Ectodermal cell (in vitro differentiated cells): ENCODE measurements at regions not wholly inside any gene's neighbourhood (a gene's known extent, or its start where the extent isn't known, plus 50 kb on each side); places are given as distances from the start of the nearest gene placed in this dataset.

Experiments
- H3K27ac ChIP-seq: 2 replicates; pipeline ENCODE4 v1.7.0; 2013; ENCODE audit warnings: mild to moderate bottlenecking, low read depth, low read length; ENCODE audit not compliant: insufficient read depth, poor library complexity, severe bottlenecking
- H3K27me3 ChIP-seq: 2 replicates; pipeline ENCODE4 v1.7.0; 2013; ENCODE audit warnings: mild to moderate bottlenecking, low read length; ENCODE audit not compliant: insufficient read depth, control insufficient read depth, poor library complexity, severe bottlenecking
- H3K36me3 ChIP-seq: one replicate; pipeline ENCODE4 v1.7.0; 2013; ENCODE audit warnings: low read length; ENCODE audit not compliant: control insufficient read depth, insufficient read depth
- H3K4me1 ChIP-seq: one replicate; pipeline ENCODE4 v1.7.0; 2013; ENCODE audit warnings: low read length; ENCODE audit not compliant: control insufficient read depth, insufficient read depth
- H3K4me3 ChIP-seq: 2 replicates; pipeline ENCODE4 v1.7.0; 2013; ENCODE audit warnings: low read depth, low read length, control low read depth; ENCODE audit not compliant: insufficient read depth
- H3K9me3 ChIP-seq: 2 replicates; pipeline ENCODE4 v1.7.0; 2013; ENCODE audit warnings: mild to moderate bottlenecking, low read length, moderate library complexity; ENCODE audit not compliant: control insufficient read depth
- WGBS, 2 experiments: methylation state at CpG; one replicate each; pipeline ENCODE4 v1.1.7; 2013; ENCODE audit warnings: missing lambda C conversion rate in 2 of 2; 5-methylcytosine and 5-hydroxymethylcytosine counted together

DNA sequence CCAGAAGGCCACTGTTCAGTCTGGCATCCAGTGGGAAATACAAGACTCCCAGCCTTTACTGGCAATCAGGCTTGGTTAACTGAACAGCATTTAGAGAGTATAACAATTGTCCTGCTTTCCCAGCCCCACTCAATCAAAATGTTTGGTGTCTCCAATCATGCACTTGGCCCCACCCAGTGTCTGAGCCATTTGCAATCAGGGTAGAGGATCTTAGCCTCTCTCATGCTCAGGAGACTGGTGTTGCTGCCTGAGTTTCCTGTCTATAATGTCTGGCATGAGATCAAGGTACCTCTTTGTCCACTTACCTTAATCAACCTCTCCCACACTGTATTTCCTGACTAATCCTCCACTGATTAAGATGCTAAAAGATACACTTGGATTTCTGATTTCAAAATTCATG lies 290.2 kb upstream of the GHITM start:
- H3K36me3 ChIP-seq = no peaks in the 10 kb centered on the region
- no peaks in the 10 kb centered on the region for H3K9me3 ChIP-seq
- no peak overlapping the region for H3K27ac ChIP-seq
- H3K4me1 ChIP-seq = no peaks in the 10 kb centered on the region
- H3K27me3 ChIP-seq = no peaks in the 10 kb centered on the region
- no peak overlapping the region for H3K4me3 ChIP-seq

DNA sequence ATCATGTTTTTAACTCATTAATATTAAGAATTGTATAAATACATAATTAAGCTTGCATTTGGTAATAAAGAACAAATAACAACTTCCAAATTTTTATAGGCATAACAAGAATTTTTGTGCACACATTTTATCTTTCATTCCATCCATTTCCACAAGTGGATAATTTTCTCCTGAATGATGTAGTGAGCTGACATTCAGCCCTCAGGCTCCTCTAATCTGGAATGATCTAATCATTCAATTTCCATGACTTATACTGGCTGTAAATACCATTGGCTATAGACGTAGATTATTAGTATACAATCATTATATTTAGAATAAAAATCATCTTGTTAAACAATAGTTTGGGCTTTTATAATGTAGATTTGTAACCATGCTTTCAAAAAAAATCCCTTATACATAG lies 287.2 kb upstream of the GHITM start:
- Histone ChIP-seq H3K27ac (no peak overlapping the region), H3K4me1 (no peaks in the 10 kb centered on the region), H3K27me3 (no peaks in the 10 kb centered on the region), H3K4me3 (no peak overlapping the region), H3K9me3 (no peaks in the 10 kb centered on the region), H3K36me3 (no peaks in the 10 kb centered on the region)
- no CpG with 5 or more reads among the region's 1 CpG for WGBS, 2 experiments

- H3K36me3 ChIP-seq = no peaks in the 10 kb centered on the region
- no peak overlapping the region for H3K27ac ChIP-seq
- no peaks in the 10 kb centered on the region for H3K27me3 ChIP-seq
- no peaks in the 10 kb centered on the region for H3K4me1 ChIP-seq
- no peaks in the 10 kb centered on the region for H3K9me3 ChIP-seq
- H3K4me3 ChIP-seq = no peak overlapping the region
Measured at GRCh38 chr10:83862723-83863122, 276.6 kb upstream of the GHITM start.

- H3K9me3 ChIP-seq = no peaks in the 10 kb centered on the region
- no peaks in the 10 kb centered on the region for H3K36me3 ChIP-seq
- no peak overlapping the region for H3K4me3 ChIP-seq
- WGBS, 2 experiments = 94% methylated on average over 7 of the region's 7 CpGs
- no peak overlapping the region for H3K27ac ChIP-seq
- no peaks in the 10 kb centered on the region for H3K4me1 ChIP-seq
- no peaks in the 10 kb centered on the region for H3K27me3 ChIP-seq
Measured at GRCh38 chr10:83863283-83863966, 275.9 kb upstream of the GHITM start.

DNA sequence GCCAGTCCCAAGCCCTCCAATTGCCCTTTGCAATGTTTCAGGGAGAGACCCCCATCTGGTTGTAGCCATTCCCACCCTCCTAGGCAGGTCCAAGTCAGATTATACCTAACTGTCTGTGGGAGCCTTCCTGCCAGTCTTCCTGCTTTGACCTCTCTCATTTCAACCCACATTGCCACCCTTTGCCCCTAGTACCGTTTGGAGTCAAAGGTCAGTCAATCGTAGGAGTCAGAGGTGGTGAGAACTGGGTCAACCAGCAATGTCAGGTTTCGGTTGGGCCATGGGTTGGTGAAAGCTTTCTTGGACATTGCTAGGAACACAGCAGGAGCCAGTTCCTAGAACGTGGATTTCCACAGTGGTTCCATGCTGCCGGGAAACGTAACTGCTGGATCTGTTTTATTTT lies 269.4 kb upstream of the GHITM start:
- Histone ChIP-seq H3K4me1 (no peaks in the 10 kb centered on the region), H3K27me3 (no peaks in the 10 kb centered on the region), H3K4me3 (no peak overlapping the region), H3K9me3 (no peaks in the 10 kb centered on the region), H3K27ac (no peak overlapping the region), H3K36me3 (no peaks in the 10 kb centered on the region)
- 92 to 95% methylated on average over 6 of the region's 6 CpGs for WGBS, 2 experiments

DNA sequence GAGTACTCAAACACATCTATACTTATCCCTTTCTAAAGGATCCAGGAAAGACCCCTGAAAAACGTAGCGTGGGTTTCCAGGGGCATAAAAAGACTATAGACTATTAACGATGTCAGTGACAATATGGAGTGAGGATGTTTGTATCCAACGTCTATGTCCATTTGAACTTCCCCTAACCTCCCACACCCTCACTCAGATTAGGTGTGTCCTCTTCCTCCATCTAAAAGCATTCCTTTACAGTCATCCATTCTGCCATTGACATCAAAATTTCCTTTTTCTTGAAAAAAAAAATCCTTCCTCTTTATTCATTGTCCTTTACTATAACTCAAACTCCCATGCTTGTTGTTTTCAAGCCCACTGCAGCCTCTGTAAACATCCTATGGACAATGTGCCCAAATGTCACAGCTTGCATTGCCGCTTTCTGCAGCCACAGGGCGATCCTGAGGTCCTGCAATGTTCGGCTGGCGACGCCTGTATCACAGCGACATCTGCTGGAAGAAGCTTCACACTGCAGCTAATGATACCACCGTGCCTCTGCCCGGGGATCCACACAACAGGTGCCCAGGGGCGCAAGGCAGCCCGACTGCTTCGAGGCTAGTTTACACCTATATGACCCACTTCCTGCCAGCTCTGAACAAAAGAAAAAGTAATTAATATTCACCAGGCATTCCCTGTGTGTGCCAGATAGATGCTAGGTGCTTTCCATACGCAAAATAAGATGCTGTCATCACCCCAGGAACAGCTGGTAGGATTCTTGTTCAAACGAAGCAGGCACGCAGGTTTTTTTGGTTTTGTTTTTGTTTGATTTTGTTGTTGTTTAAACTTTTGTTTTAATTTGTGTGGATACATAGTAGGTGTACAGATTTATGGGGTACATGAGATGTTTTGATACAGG lies 267.9 kb upstream of the GHITM start:
- Histone ChIP-seq H3K27ac (no peak overlapping the region), H3K4me1 (peaks cover 3% of the 10 kb centered on the region), H3K9me3 (no peaks in the 10 kb centered on the region), H3K27me3 (no peaks in the 10 kb centered on the region), H3K4me3 (no peak overlapping the region), H3K36me3 (no peaks in the 10 kb centered on the region)
- WGBS, 2 experiments = 30 to 33% methylated on average over 15 to 16 of the region's 18 CpGs

GRCh38 chr10:83880252-83880791 lies 259.0 kb upstream of the GHITM start:
- H3K27me3 ChIP-seq = no peaks in the 10 kb centered on the region
- H3K9me3 ChIP-seq = no peaks in the 10 kb centered on the region
- peaks cover 6% of the 10 kb centered on the region for H3K4me1 ChIP-seq
- no peak overlapping the region for H3K4me3 ChIP-seq
- no peak overlapping the region for H3K27ac ChIP-seq
- H3K36me3 ChIP-seq = no peaks in the 10 kb centered on the region
- WGBS, 2 experiments = 90 to 93% methylated on average over 8 of the region's 8 CpGs

DNA sequence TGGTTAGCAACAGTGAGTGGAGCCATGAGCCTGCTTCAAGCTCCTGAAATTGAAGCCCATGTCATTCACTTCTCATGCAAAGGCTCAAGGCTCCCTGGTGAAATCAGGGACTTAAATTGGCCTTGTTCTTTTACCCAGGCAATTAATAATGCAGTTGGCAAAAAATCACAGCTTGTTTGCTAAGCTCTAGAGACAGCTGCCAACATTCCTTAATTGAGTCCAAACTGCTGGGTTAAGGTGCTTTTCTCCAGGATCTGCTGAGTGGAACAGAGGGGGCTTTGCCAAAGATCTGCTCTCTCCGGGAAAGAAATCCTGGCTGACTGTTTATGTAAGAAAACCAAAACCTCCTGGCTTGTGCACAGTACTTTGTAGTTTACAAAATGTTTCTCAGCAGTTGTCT lies 257.6 kb upstream of the GHITM start:
- Histone ChIP-seq H3K9me3 (no peaks in the 10 kb centered on the region), H3K4me3 (no peak overlapping the region), H3K36me3 (no peaks in the 10 kb centered on the region), H3K27me3 (no peaks in the 10 kb centered on the region), H3K27ac (no peak overlapping the region), H3K4me1 (peaks cover 3% of the 10 kb centered on the region)
- WGBS, 2 experiments = 76 to 78% methylated on average over 1 of the region's 1 CpG

- Histone ChIP-seq H3K27ac (no peak overlapping the region), H3K9me3 (no peaks in the 10 kb centered on the region), H3K4me1 (no peaks in the 10 kb centered on the region), H3K4me3 (no peak overlapping the region), H3K36me3 (no peaks in the 10 kb centered on the region), H3K27me3 (no peaks in the 10 kb centered on the region)
- WGBS, 2 experiments = 79 to 88% methylated on average over 5 of the region's 5 CpGs
Measured at GRCh38 chr10:83886871-83887270, 252.4 kb upstream of the GHITM start.

DNA sequence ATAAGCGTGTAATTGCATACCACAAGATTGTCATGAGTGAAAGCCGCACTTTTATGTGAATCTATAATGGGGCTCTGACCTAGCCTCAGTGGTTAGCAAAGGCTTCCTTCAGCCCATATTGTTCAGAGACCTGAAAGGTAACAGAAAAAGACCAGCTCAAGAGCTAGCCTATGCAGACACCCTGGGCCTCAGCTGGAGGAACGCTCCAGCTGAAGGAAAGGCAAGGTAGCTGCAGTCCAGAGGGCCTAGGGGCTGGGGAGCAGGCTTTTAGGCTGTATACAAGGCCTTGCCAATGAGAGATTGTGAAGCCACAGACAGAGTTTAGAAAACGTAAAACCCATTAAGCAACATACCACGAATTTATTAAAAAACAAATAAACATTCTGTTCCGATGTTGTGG lies 246.6 kb upstream of the GHITM start:
- H3K4me1 ChIP-seq = no peaks in the 10 kb centered on the region
- H3K27ac ChIP-seq = no peak overlapping the region
- no peaks in the 10 kb centered on the region for H3K36me3 ChIP-seq
- WGBS, 2 experiments = 76 to 80% methylated on average over 4 to 5 of the region's 6 CpGs
- H3K9me3 ChIP-seq = no peaks in the 10 kb centered on the region
- H3K4me3 ChIP-seq = no peak overlapping the region
- H3K27me3 ChIP-seq = no peaks in the 10 kb centered on the region
